WTC11 (cell line): ENCODE measurements at regions not wholly inside any gene's neighbourhood (a gene's known extent, or its start where the extent isn't known, plus 50 kb on each side); places are given as distances from the start of the nearest gene placed in this dataset.

Experiments used
- ATAC-seq: fragments of 200-7000 bp; cut with Tn5 transposase; 2 replicates; pipeline ENCODE4 v1.10.0; 2021; ENCODE audit warnings: mild to moderate bottlenecking, moderate library complexity
- CTCF ChIA-PET: fragments of 300-600 bp; sonication (Branson Sonifier 250); formaldehyde crosslinking; loops from one replicate; lab custom pipeline; 2021; ENCODE audit warnings: antibody characterized with exemption; lab: Charles Lee
- POLR2A ChIA-PET: fragments of 350-600 bp; sonication (Branson Sonifier 250); formaldehyde crosslinking; loops from one replicate; lab custom pipeline; 2021; ENCODE audit warnings: antibody characterized with exemption; lab: Charles Lee
- DNase-seq: peaks from one replicate; pipeline ENCODE4 v3.0.0; 2021; ENCODE audit warnings: low spot score
- H3K27ac Mint-ChIP-seq: 2 replicates; pipeline ENCODE4 v1.8.0; 2021; ENCODE audit warnings: mixed read lengths
- H3K27me3 Mint-ChIP-seq: 2 replicates; pipeline ENCODE4 v1.8.0; 2021; ENCODE audit warnings: low read depth, mild to moderate bottlenecking, moderate library complexity, mixed read lengths
- H3K36me3 Mint-ChIP-seq: 2 replicates; pipeline ENCODE4 v1.8.0; 2021; ENCODE audit warnings: mixed read lengths
- H3K4me1 Mint-ChIP-seq: 2 replicates; pipeline ENCODE4 v1.8.0; 2022; ENCODE audit warnings: mixed read lengths
- H3K4me3 Mint-ChIP-seq: 2 replicates; pipeline ENCODE4 v1.8.0; 2021; ENCODE audit warnings: mild to moderate bottlenecking, moderate library complexity, mixed read lengths
- H3K9me3 Mint-ChIP-seq: 2 replicates; pipeline ENCODE4 v1.8.0; 2021; ENCODE audit warnings: mixed read lengths
- ATF6 ChIP-seq: sonication (generic); formaldehyde crosslinking; IDR thresholded peaks from 2 replicates; pipeline ENCODE4 v1.8.1; 2023; ENCODE audit warnings: mild to moderate bottlenecking, missing genetic modification reagents
- FOXJ3 ChIP-seq: sonication (generic); formaldehyde crosslinking; IDR thresholded peaks from 2 replicates; pipeline ENCODE4 v1.9.0; 2021; ENCODE audit warnings: missing genetic modification reagents, mild to moderate bottlenecking, borderline replicate concordance
- GTF2I ChIP-seq: fragments of 250-450 bp; sonication (Bioruptor Pico); conservative IDR thresholded peaks from 2 replicates; pipeline ENCODE4 v1.4.0; 2021; ENCODE audit warnings: mild to moderate bottlenecking
- HMGA2 ChIP-seq: fragments of 250-450 bp; sonication (Bioruptor Pico); IDR thresholded peaks from 2 replicates; pipeline ENCODE4 v1.4.0; 2021; ENCODE audit warnings: mild to moderate bottlenecking, moderate library complexity
- MLX ChIP-seq: sonication (generic); formaldehyde crosslinking; IDR thresholded peaks from 2 replicates; pipeline ENCODE4 v1.8.1; 2023; ENCODE audit warnings: mild to moderate bottlenecking, missing genetic modification reagents, moderate library complexity
- MYBL2 ChIP-seq: sonication (generic); formaldehyde crosslinking; IDR thresholded peaks from 2 replicates; pipeline ENCODE4 v1.8.1; 2023; ENCODE audit warnings: mild to moderate bottlenecking, moderate library complexity, missing genetic modification reagents
- NFATC4 ChIP-seq: fragments of 250-450 bp; sonication (Bioruptor Pico); IDR thresholded peaks from 2 replicates; pipeline ENCODE4 v1.9.0; 2021; ENCODE audit warnings: mild to moderate bottlenecking
- NR2C2 ChIP-seq: sonication (generic); formaldehyde crosslinking; IDR thresholded peaks from 2 replicates; pipeline ENCODE4 v1.8.0; 2022; ENCODE audit warnings: mild to moderate bottlenecking, missing genetic modification reagents
- RELA ChIP-seq: sonication (generic); formaldehyde crosslinking; IDR thresholded peaks from 2 replicates; pipeline ENCODE4 v1.8.1; 2022; ENCODE audit warnings: missing genetic modification reagents, mild to moderate bottlenecking, borderline replicate concordance
- SMAD3 ChIP-seq: sonication (generic); formaldehyde crosslinking; IDR thresholded peaks from 2 replicates; pipeline ENCODE4 v1.8.0; 2022; ENCODE audit warnings: missing genetic modification reagents, mild to moderate bottlenecking, borderline replicate concordance
- ZMAT4 ChIP-seq: fragments of 250-450 bp; sonication (Bioruptor Pico); IDR thresholded peaks from 2 replicates; pipeline ENCODE4 v1.9.0; 2021; ENCODE audit warnings: mild to moderate bottlenecking
- TF ChIP-seq, protein P1 (sequence below): sonication (generic); formaldehyde crosslinking; conservative IDR thresholded peaks from 2 replicates; pipeline ENCODE4 v1.8.1; 2022; ENCODE audit warnings: mild to moderate bottlenecking, missing genetic modification reagents
- TF ChIP-seq, protein P2 (sequence below): sonication (generic); formaldehyde crosslinking; IDR thresholded peaks from 2 replicates; pipeline ENCODE4 v1.8.0; 2022; ENCODE audit warnings: missing genetic modification reagents
- TF ChIP-seq, protein P3 (sequence below): sonication (generic); formaldehyde crosslinking; IDR thresholded peaks from 2 replicates; pipeline ENCODE4 v1.8.1; 2023; ENCODE audit warnings: mild to moderate bottlenecking, moderate library complexity, missing genetic modification reagents
- TF ChIP-seq, protein P4 (sequence below): sonication (generic); formaldehyde crosslinking; IDR thresholded peaks from 2 replicates; pipeline ENCODE4 v1.8.0; 2023; ENCODE audit warnings: mild to moderate bottlenecking, missing genetic modification reagents
- TF ChIP-seq, protein P5 (sequence below): sonication (generic); formaldehyde crosslinking; IDR thresholded peaks from 2 replicates; pipeline ENCODE4 v1.8.0; 2023; ENCODE audit warnings: missing genetic modification reagents

- Mint-ChIP-seq H3K4me3 (no peak overlapping the region), H3K27ac (no peak overlapping the region), H3K9me3 (peaks cover 8% of the 10 kb centered on the region), H3K4me1 (peaks cover 23% of the 10 kb centered on the region), H3K27me3 (peaks cover 44% of the 10 kb centered on the region), H3K36me3 (0 out of 2 replicates have a peak, but pooled peaks cover 6% of the 10 kb centered on the region)
- ChIA-PET CTCF (interaction anchor here (1.0 to 2.1 kb wide), 5 partner anchors 43 to 324 kb away, joined by 3 to 7 read pairs (median 5); no protein-coding TSS in a partner anchor), POLR2A (no interaction called here)
- TF ChIP-seq FOXJ3 (CRISPR knock-in tag), result no peak
- no peak for TF ChIP-seq NR2C2
- no peak for TF ChIP-seq ATF6 (CRISPR knock-in tag)
- TF ChIP-seq, protein P1, sequence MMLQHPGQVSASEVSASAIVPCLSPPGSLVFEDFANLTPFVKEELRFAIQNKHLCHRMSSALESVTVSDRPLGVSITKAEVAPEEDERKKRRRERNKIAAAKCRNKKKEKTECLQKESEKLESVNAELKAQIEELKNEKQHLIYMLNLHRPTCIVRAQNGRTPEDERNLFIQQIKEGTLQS, result no peak
- no peak for TF ChIP-seq RELA (CRISPR knock-in tag)
- TF ChIP-seq NFATC4, result no peak
- TF ChIP-seq, protein P2, sequence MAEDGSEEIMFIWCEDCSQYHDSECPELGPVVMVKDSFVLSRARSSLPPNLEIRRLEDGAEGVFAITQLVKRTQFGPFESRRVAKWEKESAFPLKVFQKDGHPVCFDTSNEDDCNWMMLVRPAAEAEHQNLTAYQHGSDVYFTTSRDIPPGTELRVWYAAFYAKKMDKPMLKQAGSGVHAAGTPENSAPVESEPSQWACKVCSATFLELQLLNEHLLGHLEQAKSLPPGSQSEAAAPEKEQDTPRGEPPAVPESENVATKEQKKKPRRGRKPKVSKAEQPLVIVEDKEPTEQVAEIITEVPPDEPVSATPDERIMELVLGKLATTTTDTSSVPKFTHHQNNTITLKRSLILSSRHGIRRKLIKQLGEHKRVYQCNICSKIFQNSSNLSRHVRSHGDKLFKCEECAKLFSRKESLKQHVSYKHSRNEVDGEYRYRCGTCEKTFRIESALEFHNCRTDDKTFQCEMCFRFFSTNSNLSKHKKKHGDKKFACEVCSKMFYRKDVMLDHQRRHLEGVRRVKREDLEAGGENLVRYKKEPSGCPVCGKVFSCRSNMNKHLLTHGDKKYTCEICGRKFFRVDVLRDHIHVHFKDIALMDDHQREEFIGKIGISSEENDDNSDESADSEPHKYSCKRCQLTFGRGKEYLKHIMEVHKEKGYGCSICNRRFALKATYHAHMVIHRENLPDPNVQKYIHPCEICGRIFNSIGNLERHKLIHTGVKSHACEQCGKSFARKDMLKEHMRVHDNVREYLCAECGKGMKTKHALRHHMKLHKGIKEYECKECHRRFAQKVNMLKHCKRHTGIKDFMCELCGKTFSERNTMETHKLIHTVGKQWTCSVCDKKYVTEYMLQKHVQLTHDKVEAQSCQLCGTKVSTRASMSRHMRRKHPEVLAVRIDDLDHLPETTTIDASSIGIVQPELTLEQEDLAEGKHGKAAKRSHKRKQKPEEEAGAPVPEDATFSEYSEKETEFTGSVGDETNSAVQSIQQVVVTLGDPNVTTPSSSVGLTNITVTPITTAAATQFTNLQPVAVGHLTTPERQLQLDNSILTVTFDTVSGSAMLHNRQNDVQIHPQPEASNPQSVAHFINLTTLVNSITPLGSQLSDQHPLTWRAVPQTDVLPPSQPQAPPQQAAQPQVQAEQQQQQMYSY, result no peak
- no peak for TF ChIP-seq MLX (CRISPR knock-in tag)
- TF ChIP-seq, protein P3, sequence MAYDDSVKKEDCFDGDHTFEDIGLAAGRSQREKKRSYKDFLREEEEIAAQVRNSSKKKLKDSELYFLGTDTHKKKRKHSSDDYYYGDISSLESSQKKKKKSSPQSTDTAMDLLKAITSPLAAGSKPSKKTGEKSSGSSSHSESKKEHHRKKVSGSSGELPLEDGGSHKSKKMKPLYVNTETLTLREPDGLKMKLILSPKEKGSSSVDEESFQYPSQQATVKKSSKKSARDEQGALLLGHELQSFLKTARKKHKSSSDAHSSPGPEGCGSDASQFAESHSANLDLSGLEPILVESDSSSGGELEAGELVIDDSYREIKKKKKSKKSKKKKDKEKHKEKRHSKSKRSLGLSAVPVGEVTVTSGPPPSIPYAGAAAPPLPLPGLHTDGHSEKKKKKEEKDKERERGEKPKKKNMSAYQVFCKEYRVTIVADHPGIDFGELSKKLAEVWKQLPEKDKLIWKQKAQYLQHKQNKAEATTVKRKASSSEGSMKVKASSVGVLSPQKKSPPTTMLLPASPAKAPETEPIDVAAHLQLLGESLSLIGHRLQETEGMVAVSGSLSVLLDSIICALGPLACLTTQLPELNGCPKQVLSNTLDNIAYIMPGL (CRISPR knock-in tag), result no peak
- no peak for TF ChIP-seq HMGA2 (CRISPR knock-in tag)
- TF ChIP-seq, protein P4, sequence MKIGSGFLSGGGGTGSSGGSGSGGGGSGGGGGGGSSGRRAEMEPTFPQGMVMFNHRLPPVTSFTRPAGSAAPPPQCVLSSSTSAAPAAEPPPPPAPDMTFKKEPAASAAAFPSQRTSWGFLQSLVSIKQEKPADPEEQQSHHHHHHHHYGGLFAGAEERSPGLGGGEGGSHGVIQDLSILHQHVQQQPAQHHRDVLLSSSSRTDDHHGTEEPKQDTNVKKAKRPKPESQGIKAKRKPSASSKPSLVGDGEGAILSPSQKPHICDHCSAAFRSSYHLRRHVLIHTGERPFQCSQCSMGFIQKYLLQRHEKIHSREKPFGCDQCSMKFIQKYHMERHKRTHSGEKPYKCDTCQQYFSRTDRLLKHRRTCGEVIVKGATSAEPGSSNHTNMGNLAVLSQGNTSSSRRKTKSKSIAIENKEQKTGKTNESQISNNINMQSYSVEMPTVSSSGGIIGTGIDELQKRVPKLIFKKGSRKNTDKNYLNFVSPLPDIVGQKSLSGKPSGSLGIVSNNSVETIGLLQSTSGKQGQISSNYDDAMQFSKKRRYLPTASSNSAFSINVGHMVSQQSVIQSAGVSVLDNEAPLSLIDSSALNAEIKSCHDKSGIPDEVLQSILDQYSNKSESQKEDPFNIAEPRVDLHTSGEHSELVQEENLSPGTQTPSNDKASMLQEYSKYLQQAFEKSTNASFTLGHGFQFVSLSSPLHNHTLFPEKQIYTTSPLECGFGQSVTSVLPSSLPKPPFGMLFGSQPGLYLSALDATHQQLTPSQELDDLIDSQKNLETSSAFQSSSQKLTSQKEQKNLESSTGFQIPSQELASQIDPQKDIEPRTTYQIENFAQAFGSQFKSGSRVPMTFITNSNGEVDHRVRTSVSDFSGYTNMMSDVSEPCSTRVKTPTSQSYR, result no peak
- TF ChIP-seq, protein P5, sequence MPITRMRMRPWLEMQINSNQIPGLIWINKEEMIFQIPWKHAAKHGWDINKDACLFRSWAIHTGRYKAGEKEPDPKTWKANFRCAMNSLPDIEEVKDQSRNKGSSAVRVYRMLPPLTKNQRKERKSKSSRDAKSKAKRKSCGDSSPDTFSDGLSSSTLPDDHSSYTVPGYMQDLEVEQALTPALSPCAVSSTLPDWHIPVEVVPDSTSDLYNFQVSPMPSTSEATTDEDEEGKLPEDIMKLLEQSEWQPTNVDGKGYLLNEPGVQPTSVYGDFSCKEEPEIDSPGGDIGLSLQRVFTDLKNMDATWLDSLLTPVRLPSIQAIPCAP, result no peak
- no peak for TF ChIP-seq MYBL2
- no peak for TF ChIP-seq SMAD3 (CRISPR knock-in tag)
- no peak for TF ChIP-seq ZMAT4 (CRISPR knock-in tag)
- no peak for TF ChIP-seq GTF2I
- ATAC-seq, result no peak
- DNase-seq, result no peak
Measured at GRCh38 chr7:31445686-31446355, 68.1 kb upstream of the ITPRID1 start.
